IPS-NIHi7 (cell line): ENCODE measurements at regions not wholly inside any gene's neighbourhood (a gene's known extent, or its start where the extent isn't known, plus 50 kb on each side); places are given as distances from the start of the nearest gene placed in this dataset.

ENCODE experiments used
- DNase-seq: peaks from one replicate; pipeline ENCODE4 v3.0.0; 2012; ENCODE audit warnings: mixed read lengths; ENCODE audit errors: extremely low spot score

DNA sequence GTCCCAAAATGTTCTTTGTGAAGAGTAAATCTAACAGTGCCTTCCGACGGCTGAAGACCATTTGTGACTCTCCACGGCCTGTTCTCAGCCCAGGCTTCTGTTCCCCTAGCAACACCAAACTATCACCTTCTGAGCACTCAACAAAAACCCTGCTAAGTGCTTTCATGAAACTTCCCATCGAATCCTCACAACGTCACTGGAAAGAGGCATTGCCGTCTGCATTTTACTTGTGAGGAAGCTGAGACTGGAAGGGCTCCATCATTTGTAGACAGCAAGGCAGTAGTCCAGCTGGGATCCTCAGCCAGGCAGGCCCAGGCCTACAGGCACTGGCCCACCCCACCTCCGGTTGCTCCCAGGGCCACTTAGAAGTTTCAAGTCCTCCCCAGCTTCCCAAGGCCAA is 97.8 kb upstream of the POU3F3 start:
- no peak for DNase-seq

DNA sequence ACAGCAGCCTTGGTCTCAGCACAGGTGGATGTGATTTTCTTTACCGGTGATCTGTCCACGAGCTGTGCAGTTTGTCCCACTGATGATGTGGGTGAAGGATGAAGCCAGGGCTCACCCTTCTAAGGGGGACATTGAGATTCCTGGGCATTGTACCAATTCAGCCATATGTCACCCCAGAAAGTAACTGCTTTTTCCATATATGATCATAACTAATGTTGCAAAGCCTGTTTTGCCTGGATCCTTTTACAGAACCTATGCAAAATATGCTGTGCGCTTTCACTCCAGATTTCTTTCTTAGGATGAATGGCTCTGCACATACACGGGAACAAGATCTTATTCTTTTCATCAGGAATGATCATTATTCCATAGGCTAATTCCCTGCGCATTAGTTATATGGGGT is 96.9 kb upstream of the POU3F3 start:
- no peak for DNase-seq

DNA sequence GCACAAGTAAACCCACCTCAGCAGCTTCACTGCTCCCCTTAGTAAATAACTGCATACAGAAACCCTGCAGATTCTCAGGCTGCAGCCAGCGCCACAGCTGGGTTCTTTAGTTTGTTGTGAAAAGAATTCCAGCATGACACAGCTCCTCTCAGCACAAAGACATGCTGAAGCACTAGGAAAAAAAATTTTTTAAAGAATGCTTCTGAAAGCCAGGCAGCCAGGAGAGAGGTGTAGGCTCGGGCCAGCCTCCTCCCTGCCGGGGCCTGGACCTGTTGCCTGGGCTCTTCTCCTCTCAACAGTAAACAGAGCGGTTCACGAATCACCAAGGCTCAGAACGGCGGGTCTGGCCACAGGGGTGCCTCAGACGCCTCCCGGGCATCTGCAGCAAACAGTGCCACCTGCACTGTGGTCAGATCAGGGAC is 95.7 kb upstream of the POU3F3 start:
- peak; percentile 73 for DNase-seq

DNA sequence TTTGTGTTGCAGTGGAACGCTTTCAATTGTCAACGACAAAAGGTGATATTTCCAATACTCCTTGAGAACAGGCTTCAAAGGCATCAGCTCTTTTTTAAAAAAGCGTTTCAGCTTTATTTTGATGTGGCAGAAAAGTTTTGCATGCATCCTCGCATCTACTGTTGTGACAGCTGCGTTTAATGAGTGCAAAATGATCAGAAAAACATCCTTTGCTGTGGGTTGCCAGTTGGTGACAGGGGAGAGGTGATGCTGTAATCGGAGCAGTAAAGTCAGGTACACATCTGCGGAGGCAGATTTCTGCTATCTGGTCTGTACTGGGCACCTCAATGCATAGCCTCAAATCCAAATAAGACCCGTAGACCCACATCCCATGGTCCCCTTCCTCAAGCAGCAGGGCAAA is 91.9 kb upstream of the POU3F3 start:
- DNase-seq, result no peak

DNA sequence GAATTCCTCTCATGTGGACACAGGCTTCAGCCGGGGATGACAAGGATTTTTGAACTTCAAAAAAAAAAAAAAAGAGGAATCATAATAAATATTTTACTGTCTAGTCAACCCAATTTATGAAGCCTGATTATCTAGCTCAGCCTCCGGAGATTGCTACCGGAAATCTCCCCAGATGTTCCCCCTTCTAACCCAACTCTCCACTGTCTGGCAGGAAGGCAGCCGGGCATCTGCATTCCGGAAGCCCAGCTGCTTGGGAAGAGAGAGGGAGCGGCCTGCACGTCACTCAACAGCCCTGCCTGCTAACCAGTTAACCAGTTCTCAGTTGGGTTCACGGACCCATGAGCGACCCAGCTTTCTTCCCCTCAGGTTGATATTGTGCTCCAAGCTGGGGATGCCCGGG is 87.2 kb upstream of the POU3F3 start:
- peak; percentile 24 for DNase-seq

DNA sequence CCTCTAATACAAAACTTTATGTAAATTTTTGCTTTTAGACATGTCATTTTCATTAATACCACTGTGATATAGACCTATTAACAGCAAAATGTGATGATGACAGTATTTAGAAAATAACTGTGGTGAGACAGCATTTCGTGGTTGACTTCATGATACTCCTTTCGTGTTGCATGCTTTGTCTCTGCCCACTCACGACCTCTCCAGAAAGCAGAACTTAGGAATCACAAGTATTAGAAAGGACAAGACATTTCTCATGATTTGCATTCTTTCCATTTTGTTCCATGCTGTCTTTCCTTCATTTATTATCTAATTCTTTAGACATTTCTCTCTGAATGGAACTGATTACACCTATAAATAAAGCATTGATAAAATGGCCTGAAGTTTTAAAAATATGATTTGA is 85.2 kb upstream of the POU3F3 start:
- no peak for DNase-seq

DNA sequence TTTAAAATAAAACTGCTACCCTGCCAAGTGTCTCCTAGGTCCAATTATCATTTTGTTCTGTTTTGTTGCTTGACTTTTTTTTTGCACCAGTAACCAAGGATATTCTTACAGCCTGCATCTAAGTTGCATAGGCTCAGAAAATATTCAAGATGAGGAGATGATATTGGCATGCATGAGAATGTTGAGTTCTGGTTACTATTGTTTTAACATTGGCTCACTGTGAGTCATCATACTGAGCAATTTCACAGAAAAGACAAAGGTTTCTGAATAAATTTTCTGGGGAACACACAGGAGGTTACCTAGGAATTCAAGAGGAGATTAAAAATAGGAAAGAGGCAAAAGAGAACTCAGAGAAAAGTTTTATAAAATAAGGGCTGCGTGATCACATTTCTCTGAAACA is 84.8 kb upstream of the POU3F3 start:
- DNase-seq, result no peak

DNA sequence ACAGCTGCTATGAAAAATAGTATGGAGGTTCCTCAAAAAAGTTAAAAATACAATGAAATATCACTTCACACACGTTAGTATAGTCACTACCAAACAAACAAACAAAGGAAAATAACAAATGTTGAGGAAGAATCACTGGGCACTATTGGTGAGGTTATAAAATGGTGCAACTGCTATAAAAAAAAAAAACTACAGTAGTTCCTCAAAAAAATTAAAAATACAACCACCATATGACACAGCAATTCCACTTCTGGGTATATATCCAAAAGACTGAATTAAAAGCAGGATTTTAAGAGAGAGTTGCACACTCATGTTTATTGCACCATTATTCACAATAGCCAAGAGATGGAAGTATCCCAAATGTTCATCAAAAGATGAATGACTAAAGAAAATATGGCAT is 80.9 kb upstream of the POU3F3 start:
- no peak for DNase-seq

DNA sequence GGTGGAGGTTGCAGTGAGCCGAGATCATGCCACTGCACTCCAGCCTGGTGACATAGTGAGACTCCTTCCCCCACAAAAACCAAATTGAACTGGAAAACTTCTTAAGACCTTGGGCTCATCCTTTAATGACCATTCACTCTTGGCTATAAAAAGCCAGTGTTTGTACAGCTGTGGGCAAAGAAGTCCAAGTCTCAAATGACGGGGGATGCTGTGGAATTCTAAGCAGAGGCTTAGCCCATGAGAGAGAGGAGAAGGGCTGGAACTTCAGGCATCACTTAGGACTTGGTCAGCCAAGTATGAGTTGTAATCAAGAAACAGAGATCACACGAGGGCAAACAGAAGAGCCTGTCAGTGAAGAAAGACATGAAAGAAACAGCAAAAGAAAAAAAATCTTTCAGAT is 79.3 kb upstream of the POU3F3 start:
- no peak for DNase-seq

DNA sequence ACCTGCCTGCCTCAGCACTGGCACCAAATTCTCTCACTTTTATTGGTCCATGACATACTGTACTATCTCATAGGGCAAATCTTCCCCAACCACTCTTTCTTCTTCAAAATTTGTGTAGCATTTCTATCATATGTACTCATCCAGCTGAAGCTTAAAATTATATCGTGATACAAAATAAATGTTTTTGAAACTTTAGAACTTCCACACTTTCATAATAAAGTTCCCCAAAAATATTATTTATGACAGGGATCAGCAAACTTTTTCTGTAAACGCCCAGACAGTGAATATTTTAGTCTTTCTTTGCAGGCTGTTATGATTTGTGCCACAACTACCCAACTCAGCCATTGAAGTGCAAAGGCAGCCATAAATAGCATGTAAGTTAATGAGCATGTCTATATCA is 76.2 kb upstream of the POU3F3 start:
- DNase-seq, result no peak

DNA sequence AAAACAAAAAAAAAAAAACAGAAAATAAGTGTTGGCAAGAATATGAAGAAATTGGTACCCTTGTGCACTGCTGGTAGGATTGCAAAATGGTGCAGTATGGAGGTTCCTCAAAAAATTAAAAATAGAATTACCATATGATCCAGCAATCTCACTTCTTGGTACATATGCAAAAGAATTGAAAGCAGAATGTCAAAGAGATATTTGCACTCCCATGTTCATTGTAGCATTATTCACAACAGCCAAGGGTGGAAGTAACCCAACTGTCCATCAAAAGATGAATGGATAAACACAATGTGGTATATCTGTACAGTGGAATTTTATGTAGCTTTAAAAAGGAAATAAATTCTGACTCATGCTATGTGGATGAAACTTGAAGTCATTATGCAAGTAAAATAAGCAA is 72.8 kb upstream of the POU3F3 start:
- DNase-seq, result no peak

DNA sequence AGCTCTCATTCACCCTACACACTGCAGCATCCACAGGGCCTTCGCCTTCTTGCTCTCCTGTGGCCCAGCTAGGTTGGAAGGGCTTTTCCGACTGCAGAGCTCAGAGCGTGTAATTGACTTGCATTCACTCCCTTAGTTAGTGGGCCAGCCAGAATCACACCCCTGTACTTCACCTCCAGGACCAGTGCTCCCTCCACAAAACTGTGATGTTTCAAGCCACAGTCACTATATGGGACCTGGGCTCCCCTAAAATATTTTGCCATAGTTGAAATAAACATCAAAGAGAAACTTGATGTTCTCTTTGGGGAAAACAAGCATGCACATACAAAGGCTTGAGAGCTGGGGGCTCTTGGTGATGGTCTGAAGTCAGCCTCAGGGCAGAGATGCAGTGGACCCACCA is 69.7 kb upstream of the POU3F3 start:
- no peak for DNase-seq

DNA sequence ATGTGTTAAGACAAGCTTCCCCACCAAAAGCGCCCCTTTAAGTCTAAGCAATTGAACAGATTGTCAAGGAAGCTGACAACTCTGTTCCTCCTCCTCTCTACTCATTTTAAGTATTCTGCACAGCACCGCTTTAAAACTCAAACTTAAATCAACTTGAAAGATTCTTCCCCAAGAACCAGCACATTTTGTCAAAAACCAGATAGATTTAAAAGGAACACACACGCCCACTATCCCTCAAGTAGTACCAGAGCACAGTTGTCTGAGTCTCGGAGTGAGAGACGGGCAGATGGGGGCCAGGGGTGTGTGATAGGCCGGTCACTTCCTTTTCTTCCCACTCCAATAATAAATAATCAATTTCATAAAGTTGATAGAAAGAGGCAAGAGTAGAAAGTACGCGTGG is 67.7 kb upstream of the POU3F3 start:
- no peak for DNase-seq

DNA sequence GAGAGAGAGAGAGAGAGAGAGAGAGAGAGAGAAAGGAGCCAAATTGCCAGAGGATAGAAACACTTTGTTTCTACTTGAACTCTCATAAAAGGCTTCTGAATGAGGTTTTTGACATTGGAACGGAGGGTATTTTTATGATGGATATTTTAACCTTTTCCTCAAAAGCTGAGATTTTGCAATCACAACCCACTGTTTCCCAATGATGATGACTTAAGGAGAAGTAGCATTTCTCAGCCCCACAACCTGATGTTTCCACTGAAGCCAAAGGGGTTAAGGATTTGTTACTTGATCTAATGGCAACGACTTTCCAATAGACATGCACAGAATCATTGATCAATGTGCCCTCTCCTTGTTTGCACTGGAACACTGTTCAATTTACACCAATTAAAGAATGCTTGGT is 67.1 kb upstream of the POU3F3 start:
- no peak for DNase-seq

DNA sequence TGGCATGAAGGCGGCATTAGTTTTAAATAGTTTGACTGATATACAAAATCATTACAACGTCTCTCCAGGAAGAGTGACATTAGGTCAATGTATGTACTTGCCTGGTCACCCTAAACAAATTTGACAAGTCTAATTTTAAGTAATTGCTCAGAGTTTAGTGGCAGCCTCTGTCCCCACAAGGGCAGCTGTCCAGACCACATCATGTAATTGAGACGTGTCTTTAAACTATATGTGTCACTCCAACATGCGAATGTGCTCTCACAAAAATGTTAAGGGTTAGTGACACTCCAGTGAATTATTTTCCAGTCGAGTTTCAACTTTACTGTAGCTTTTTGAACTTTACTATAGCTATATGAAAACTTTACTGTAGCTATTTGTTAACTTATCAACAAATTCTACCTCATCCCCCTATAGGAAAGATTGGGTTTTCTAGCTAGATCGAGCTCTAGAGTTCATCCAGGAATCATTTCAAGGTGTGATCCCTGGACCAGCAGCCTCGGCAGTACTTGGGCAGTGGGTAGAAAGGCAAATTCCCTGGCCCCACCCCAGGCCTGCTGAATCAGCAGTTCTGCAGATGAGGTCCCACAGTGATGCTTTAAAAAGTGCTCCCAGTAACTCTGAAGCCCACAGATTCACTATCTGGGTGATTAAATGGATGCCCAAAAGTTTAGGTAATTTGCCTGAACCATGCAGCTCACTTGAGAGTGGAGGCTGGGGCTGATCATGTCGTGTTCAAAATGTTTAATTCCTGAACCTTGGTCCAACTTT is 66.4 kb upstream of the POU3F3 start:
- DNase-seq, result no peak

DNA sequence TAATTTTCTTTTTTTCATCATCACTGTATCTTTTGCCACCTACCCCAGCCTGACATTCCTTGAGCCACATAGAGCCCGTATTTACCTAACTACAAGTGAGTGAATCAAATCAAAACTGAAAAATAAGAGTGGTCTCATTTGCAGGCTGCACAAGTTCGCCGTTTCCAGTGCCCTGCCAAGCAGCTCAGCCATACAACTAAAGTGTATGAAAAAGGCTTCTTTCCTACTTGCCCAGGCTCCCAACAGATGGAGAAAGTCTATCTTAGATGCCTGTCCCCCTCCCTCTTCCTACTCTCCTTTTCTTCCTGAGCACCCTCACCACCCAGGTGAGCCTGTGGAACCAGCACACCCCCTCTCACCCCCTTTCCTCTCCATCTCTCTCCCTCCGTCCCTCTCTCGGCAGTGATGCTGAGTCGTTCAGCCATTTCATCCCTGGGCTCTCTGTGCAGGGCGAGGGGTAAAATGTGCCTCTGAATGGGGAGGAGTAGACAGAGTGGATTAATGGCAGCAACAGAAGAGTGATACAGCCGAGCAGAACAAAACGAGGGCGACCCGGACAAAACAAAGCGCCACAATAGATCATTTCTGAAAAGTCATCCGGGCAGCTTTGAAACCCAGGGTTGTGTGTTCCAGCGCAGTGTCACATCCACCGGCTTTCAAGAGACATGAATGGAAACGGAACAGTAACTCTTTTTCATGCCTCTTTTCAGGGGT is 65.0 kb upstream of the POU3F3 start:
- no peak for DNase-seq

DNA sequence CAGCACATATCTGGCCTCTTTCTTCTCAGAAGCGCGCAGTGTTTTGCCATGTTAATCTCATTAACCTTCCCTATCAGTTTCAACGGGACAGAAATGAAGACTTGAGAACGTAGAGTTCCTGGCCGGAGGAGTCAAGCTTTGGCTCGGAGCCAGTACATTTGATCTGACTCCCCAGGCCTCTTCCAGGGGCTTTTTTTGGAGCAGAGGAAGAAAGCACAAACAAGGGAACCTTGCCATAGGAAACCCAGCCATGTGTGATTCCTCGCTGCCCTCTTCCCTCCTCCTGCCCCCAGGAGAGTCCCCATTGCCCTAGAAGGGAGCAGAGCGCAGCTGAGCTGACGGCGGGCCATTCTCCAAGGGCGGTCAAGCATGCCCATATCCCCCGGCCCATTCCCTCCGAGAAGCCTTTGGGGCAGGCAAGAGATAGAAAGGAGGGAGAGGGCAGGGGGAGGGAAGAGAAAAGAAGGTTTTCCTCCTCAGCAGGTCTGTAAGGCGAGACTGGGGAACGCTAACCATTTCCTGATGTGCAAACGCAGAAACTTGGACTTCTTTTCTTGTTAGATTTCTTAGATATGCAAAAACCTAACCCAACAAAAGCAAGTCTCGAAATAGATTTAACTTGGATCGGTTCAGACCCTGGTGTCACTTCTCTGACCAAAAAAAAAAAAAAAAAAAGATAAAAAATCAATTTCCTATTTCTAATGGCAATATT is 63.7 kb upstream of the POU3F3 start:
- peak; percentile 49 for DNase-seq

DNA sequence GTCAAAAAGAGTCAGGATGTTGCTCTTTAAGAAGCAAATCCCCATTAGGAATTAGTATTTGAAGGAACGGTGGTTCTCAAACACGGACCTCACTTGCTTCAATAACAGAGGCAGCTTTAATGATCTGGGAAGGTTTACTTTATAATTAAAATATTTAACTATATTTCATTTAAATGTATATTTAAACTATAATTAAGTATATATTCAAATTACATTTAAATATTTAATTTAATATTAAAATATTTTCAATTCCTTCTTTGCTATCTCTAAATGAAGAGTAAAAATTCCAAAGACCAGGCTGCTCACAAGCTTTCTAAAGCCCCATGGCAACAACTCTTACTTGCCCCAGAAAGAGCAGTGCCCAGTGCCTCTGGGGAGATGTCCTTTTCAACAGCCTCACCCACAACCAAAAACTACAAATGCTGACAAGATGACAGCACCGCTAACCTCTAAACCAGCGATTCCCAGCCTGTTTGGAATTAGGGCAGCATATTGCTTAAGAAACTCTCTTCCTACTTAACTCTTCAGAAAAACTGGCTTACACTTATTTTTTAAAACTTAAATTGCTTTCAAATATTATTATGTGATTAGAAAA is 62.9 kb upstream of the POU3F3 start:
- DNase-seq, result no peak

DNA sequence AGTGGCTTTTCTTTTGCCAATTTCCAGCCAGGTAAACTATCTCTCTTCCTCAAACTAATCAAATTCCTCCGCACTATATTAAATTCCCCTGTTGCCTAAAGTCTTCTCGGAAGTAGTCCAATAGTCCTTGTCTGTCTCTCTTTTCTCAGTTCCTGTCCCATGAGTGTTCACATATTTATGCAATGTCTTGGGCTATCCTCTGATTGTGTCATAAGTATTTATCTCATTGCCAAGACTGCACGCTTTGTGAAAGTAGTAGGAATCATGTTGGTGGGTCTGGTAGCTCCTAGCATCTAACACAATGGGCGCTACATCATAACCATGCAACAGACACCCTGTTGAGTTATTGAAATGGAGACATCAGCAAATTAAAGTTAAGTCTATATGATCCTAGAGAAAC is 59.9 kb upstream of the POU3F3 start:
- DNase-seq, result no peak

DNA sequence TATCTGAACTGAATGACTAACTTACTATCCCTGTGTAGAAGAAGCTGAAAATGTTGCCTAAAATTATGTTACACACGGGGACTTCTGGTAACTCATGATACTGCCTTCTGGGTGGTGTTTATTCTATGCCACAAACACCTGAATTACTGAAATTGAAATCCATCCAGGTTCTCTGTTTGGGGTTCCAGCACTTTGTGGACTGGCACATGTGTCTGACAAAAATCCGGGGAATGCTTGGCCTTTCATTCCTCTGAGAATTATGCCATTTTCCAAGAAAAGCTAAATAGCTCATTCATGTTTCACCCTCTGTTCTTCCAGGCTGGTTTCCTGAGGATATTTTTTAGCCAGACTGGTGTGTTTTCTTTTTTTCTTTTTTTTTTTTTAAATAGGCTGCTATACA is 59.5 kb upstream of the POU3F3 start:
- no peak for DNase-seq
